ENCODE measurements at regions not wholly inside any gene's neighbourhood (a gene's known extent, or its start where the extent isn't known, plus 50 kb on each side); places are given as distances from the start of the nearest gene placed in this dataset.
"Not testable (repeated sequence)": the region's sequence is repeated elsewhere in the genome, so short reads cannot be mapped to it uniquely, and the experiment has no call there.

DNA sequence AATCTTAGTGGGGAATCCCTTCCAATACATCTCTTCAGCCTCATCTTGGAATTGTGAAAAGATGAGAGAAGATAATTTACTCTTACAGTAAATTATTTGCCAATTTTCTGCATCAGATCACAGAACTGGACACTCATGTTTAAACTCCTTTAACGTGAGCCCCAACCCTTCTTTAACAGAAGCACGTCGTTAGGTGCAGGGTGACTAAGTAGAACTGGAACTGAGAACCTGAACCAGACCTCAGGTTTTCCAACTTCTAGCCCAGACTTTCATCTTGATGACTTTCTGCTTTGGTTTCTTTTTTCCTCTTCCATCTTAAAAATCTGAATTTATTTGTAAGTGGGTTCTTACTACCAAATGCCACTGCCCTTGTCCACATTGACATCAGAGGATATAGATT, 57.2 kb upstream of the LYZL2 start:
- H3K27ac Mint-ChIP-seq = no peak overlapping the region
- 83% methylated on average over 1 of the region's 3 CpGs for WGBS (ENCODE audit: insufficient coverage)
- TF ChIP-seq, protein P1, sequence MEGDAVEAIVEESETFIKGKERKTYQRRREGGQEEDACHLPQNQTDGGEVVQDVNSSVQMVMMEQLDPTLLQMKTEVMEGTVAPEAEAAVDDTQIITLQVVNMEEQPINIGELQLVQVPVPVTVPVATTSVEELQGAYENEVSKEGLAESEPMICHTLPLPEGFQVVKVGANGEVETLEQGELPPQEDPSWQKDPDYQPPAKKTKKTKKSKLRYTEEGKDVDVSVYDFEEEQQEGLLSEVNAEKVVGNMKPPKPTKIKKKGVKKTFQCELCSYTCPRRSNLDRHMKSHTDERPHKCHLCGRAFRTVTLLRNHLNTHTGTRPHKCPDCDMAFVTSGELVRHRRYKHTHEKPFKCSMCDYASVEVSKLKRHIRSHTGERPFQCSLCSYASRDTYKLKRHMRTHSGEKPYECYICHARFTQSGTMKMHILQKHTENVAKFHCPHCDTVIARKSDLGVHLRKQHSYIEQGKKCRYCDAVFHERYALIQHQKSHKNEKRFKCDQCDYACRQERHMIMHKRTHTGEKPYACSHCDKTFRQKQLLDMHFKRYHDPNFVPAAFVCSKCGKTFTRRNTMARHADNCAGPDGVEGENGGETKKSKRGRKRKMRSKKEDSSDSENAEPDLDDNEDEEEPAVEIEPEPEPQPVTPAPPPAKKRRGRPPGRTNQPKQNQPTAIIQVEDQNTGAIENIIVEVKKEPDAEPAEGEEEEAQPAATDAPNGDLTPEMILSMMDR (IDR thresholded peaks at IDR 0.05) = no peak
- Histone ChIP-seq H2AFZ (ENCODE audit: insufficient read depth, low read depth, low read length, poor library complexity, severe bottlenecking) (no peak overlapping the region), H3K27me3 (ENCODE audit: control insufficient read depth in 2 of 2, insufficient read depth in 2 of 2, low read length in 2 of 2) (peaks cover 8% of the 10 kb centered on the region in 2 donors), H3K4me1 (ENCODE audit: control insufficient read depth in 1 of 2, insufficient read depth in 2 of 2, low read length in 2 of 2) (peaks cover 4 to 8% of the 10 kb centered on the region in 2 donors), H3K4me3 (replicated peaks in 1 of 3; ENCODE audit: low read depth in 2 of 3, low read length in 3 of 3) (no peak overlapping the region), H3K4me2 (replicated peaks; ENCODE audit: extremely low read depth, low read length, poor library complexity, severe bottlenecking) (no peak overlapping the region), H4K20me1 (ENCODE audit: insufficient read depth, low read length) (no peaks in the 10 kb centered on the region), H3K9ac (ENCODE audit: insufficient read depth, low read length, poor library complexity, severe bottlenecking) (no peak overlapping the region), H3K27ac (ENCODE audit: low read depth in 1 of 2, low read length in 2 of 2) (no peak overlapping the region), H3K36me3 (replicated peaks in 1 of 2; ENCODE audit: control insufficient read depth in 1 of 2, insufficient read depth in 2 of 2, low read length in 2 of 2) (no peaks in the 10 kb centered on the region), H3K9me3 (replicated peaks in 1 of 2; ENCODE audit: control insufficient read depth in 1 of 2, insufficient read depth in 1 of 2, low read length in 2 of 2) (no peaks in the 10 kb centered on the region), H3K79me2 (ENCODE audit: insufficient read depth, low read length) (no peaks in the 10 kb centered on the region)
- H3K36me3 Mint-ChIP-seq = peaks cover 0 to 3% of the 10 kb centered on the region in 2 donors
- H3K9me3 Mint-ChIP-seq = peaks cover 0 to 4% (median 0%) of the 10 kb centered on the region in 7 donors
- peaks cover 17 to 26% (median 25%) of the 10 kb centered on the region in 3 donors for H3K27me3 Mint-ChIP-seq (ENCODE audit: low read depth in 3 of 3)
- no peak overlapping the region for H3K4me3 Mint-ChIP-seq
- DNase-seq = no peak
- intact Hi-C loops (cut with micrococcal nuclease) = loop anchor here in 1 of 2 donors (10.0 kb wide), 1 partner anchor 1192 kb away; no protein-coding TSS in a partner anchor
- peaks cover 10% of the 10 kb centered on the region for H3K4me1 Mint-ChIP-seq

DNA sequence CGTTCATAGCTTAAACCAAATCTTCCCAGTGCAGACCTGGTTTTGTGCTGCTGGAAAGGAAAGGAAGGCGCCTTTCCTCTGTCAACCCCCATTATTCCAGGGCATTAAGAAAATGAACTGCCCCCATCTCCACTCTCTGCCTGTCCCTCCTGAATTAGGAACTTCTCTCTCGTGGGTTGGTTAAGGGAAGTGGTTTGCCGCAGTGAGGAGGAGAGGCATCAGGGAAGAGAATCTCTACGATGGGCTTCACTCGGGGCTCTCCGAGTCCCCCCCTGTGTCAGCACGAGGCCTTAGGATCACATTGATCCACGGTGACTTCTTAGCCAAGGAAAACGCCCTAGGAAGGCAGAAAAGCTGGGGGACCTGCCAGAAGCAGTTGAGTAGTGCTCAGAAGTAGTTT, 53.9 kb upstream of the LYZL2 start:
- Mint-ChIP-seq H3K4me3 (peak overlapping the region in 1 of 2 donors; percentile 40), H3K27ac (no peak overlapping the region), H3K36me3 (no peaks in the 10 kb centered on the region), H3K27me3 (ENCODE audit: low read depth in 3 of 3) (peaks cover 18 to 33% (median 27%) of the 10 kb centered on the region in 3 donors), H3K4me1 (peaks cover 9% of the 10 kb centered on the region), H3K9me3 (peaks cover 3 to 16% (median 7%) of the 10 kb centered on the region in 7 donors)
- DNase-seq = no peak
- Histone ChIP-seq H4K20me1 (ENCODE audit: insufficient read depth, low read length) (no peaks in the 10 kb centered on the region), H3K4me1 (ENCODE audit: control insufficient read depth in 1 of 2, insufficient read depth in 2 of 2, low read length in 2 of 2) (peaks cover 4 to 8% of the 10 kb centered on the region in 2 donors), H3K9ac (ENCODE audit: insufficient read depth, low read length, poor library complexity, severe bottlenecking) (no peak overlapping the region), H3K9me3 (replicated peaks in 1 of 2; ENCODE audit: control insufficient read depth in 1 of 2, insufficient read depth in 1 of 2, low read length in 2 of 2) (no peaks in the 10 kb centered on the region), H3K36me3 (replicated peaks in 1 of 2; ENCODE audit: control insufficient read depth in 1 of 2, insufficient read depth in 2 of 2, low read length in 2 of 2) (no peaks in the 10 kb centered on the region), H3K79me2 (ENCODE audit: insufficient read depth, low read length) (no peaks in the 10 kb centered on the region), H3K4me3 (replicated peaks in 1 of 3; ENCODE audit: low read depth in 2 of 3, low read length in 3 of 3) (no peak overlapping the region), H3K27me3 (ENCODE audit: control insufficient read depth in 2 of 2, insufficient read depth in 2 of 2, low read length in 2 of 2) (peaks cover 8% of the 10 kb centered on the region in 2 donors), H3K27ac (ENCODE audit: low read depth in 1 of 2, low read length in 2 of 2) (no peak overlapping the region), H3K4me2 (replicated peaks; ENCODE audit: extremely low read depth, low read length, poor library complexity, severe bottlenecking) (no peak overlapping the region), H2AFZ (ENCODE audit: insufficient read depth, low read depth, low read length, poor library complexity, severe bottlenecking) (peak overlapping the region; percentile 32)
- 0% methylated on average over 5 of the region's 10 CpGs for WGBS (ENCODE audit: insufficient coverage)
- intact Hi-C loops (cut with micrococcal nuclease) = loop anchor here in 1 of 2 donors (10.0 kb wide), 1 partner anchor 1189 kb away; no protein-coding TSS in a partner anchor
- TF ChIP-seq, protein P1 (IDR thresholded peaks at IDR 0.05) = no peak

GRCh38 chr10:30682377-30683199, 53.0 kb upstream of the LYZL2 start:
- H3K79me2 ChIP-seq (ENCODE audit: insufficient read depth, low read length); H3K27ac Mint-ChIP-seq; H3K9me3 ChIP-seq (replicated peaks in 1 of 2; ENCODE audit: control insufficient read depth in 1 of 2, insufficient read depth in 1 of 2, low read length in 2 of 2); H3K4me1 Mint-ChIP-seq; H3K4me1 ChIP-seq (ENCODE audit: control insufficient read depth in 1 of 2, insufficient read depth in 2 of 2, low read length in 2 of 2); H2AFZ ChIP-seq (ENCODE audit: insufficient read depth, low read depth, low read length, poor library complexity, severe bottlenecking); H3K4me2 ChIP-seq (replicated peaks; ENCODE audit: extremely low read depth, low read length, poor library complexity, severe bottlenecking); H4K20me1 ChIP-seq (ENCODE audit: insufficient read depth, low read length); H3K9ac ChIP-seq (ENCODE audit: insufficient read depth, low read length, poor library complexity, severe bottlenecking); H3K36me3 Mint-ChIP-seq; H3K36me3 ChIP-seq (replicated peaks in 1 of 2; ENCODE audit: control insufficient read depth in 1 of 2, insufficient read depth in 2 of 2, low read length in 2 of 2); H3K27me3 ChIP-seq (ENCODE audit: control insufficient read depth in 2 of 2, insufficient read depth in 2 of 2, low read length in 2 of 2); H3K4me3 Mint-ChIP-seq; H3K4me3 ChIP-seq (replicated peaks in 1 of 3; ENCODE audit: low read depth in 2 of 3, low read length in 3 of 3); H3K27ac ChIP-seq (ENCODE audit: low read depth in 1 of 2, low read length in 2 of 2): not testable (repeated sequence)
- Mint-ChIP-seq H3K27me3 (ENCODE audit: low read depth in 3 of 3) (peaks cover 17 to 33% (median 27%) of the 10 kb centered on the region in 3 donors), H3K9me3 (peaks cover 3 to 16% (median 7%) of the 10 kb centered on the region in 7 donors)
- WGBS (ENCODE audit: insufficient coverage) = no CpG with 5 or more reads among the region's 9 CpGs
- DNase-seq = peak in 1 of 3 donors; percentile 33
- intact Hi-C loops (cut with micrococcal nuclease) = loop anchor here in 1 of 2 donors (10.0 kb wide), 1 partner anchor 1188 kb away; no protein-coding TSS in a partner anchor

All from CD14-positive monocyte (primary cell).